ENCODE measurements at regions not wholly inside any gene's neighbourhood (a gene's known extent, or its start where the extent isn't known, plus 50 kb on each side); places are given as distances from the start of the nearest gene placed in this dataset.
"Not testable (repeated sequence)": the region's sequence is repeated elsewhere in the genome, so short reads cannot be mapped to it uniquely, and the experiment has no call there.

GRCh38 chr2:225236769-225237323 is 162.7 kb upstream of the NYAP2 start:
- no peak for FAIRE-seq

GRCh38 chr2:225233234-225233633 is 166.3 kb upstream of the NYAP2 start:
- no peak for FAIRE-seq

GRCh38 chr2:225231900-225232299 is 167.6 kb upstream of the NYAP2 start:
- no peak for FAIRE-seq

- FAIRE-seq, result not testable (repeated sequence)
Measured at GRCh38 chr2:225229346-225229745, 170.2 kb upstream of the NYAP2 start.

DNA sequence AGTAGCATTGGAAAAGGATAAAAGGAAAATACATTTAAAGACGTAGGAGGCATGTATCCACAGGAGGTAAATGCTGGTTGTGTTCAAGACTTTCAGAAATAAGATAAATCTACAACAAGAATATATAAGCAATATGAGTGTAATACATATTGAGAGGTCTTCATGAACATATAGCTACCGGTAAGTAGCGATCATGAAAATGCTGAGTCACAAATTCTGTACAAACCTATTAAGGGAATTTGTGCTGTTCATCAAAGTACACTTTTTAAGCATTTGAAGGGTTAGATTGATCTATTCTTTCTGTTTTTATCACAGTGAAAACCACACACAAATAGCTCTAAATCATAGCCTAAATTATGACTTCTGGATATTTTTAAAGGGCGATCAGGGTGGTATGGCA is 173.1 kb upstream of the NYAP2 start:
- no peak for FAIRE-seq

- no peak for FAIRE-seq
Measured at GRCh38 chr2:225223301-225223700, 176.2 kb upstream of the NYAP2 start.

GRCh38 chr2:225207471-225207870 is 165.2 kb upstream of the DOCK10 start:
- no peak for FAIRE-seq

- FAIRE-seq, result no peak
Measured at GRCh38 chr2:225207043-225207442, 164.8 kb upstream of the DOCK10 start.

DNA sequence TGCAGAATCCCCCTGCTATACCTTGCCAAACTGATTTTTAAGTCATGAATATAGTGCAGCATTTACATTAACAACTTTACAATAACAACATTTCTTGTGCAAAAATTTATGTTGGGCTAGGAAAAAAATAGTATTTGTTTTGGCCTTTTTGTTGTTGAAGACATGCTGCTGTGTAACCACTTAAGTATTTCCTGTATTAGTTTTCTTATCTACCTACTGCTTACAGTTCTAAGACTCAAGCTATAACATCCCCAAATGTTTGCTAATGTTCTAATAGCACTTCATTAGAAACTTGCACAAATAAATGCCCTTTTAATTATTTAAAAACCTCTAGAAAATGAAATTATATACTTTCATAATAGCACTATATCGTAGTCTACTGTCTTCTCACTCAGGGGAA is 154.3 kb upstream of the DOCK10 start:
- no peak for FAIRE-seq

DNA sequence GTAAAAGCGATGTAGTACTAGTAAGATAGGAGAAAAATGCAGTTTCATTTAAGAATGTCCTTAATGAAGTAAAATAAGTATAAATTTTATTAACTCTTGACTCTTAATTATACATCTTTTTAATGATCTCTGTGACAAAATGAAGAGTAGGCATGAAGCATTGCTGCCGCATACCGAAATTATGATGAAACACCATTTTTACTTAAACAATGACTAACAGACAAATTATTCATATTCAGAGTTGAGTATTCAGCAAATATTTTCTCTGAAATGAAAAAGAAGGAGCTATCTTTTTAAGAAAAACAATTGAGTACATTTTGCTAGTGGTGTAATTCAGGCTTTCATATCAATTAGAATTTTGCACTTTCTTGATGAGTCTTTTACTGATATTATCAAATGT is 150.6 kb upstream of the DOCK10 start:
- no peak for FAIRE-seq

DNA sequence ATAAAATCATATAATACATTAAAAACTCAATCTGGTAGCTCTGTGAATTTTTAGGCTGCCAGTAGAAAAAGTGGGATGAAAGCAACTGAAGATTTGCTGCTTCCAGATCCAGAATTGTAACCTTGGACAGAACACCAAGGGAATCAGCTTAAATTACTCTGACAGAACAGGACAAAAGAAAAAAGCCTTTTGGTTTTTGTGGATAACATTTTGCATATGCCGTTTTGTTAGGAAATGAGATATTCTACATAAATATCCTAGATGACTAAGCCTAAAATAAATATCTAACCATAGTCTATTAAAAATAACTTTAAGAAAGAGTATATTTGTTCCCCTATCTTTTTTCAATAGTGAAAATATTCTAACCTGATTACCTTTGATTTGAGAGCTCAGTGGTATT is 148.7 kb upstream of the DOCK10 start:
- no peak for FAIRE-seq

- FAIRE-seq, result no peak
Measured at GRCh38 chr2:225184948-225185347, 142.7 kb upstream of the DOCK10 start.

- FAIRE-seq, result no peak
Measured at GRCh38 chr2:225182126-225182525, 139.9 kb upstream of the DOCK10 start.

GRCh38 chr2:225177098-225177497 is 134.8 kb upstream of the DOCK10 start:
- no peak for FAIRE-seq

DNA sequence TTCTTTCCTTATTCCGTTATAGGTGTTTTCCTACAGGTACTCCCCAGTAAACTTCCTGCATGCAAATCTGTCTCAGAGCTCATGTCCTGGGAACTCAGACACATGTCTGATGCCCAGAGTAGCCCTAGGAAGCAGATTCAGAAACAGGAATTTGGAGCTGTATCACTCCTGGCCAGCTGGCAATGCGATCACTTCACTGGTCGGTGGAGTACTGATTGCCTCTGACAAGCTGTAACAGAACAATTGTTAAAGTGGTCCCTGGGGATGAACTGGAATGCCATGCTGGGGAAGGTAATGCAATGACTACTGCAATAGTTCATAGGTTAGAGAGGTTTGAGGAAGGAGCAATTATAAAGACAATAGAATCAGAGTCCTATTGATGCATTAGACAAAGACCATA is 131.6 kb upstream of the DOCK10 start:
- no peak for FAIRE-seq

DNA sequence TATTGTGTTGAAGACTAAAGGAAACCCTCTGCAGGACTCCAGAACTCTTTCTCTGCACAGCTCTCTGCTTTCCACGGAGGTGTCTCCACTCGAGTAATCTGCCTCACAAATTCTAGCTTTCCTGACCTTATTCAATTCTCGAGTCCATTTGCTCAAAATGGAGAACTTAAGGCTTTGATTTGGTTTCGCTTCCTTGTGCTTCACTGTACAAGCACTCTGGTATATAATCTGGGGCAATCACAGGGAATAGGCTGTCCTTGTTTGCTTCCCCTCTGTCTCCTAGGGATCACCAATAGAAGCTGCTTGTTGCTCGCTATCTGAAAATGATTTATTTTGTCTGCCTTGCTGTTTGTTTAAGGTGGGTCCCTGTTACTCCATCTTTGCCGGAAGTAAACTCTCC is 129.1 kb upstream of the DOCK10 start:
- no peak for FAIRE-seq

- FAIRE-seq, result no peak
Measured at GRCh38 chr2:225170162-225170561, 127.9 kb upstream of the DOCK10 start.

DNA sequence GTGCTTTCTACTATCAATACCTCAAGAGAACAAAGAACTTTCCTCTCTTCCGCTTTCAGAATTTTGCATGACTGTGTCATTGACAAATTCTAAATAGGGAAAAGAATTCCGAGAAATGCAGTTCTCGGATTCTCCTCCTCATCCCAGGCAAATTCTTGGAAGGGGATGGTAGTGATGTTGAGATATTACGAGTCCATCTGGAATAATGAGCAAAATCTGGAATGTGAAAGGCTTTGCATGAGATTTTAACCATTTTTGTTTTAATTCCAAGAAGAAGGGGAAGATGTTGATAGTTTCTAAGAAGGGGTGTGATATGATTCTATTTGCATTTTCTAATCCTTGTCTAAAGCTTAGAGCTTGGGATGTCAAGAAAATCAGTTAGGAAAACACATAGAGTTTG is 127.1 kb upstream of the DOCK10 start:
- FAIRE-seq, result no peak

DNA sequence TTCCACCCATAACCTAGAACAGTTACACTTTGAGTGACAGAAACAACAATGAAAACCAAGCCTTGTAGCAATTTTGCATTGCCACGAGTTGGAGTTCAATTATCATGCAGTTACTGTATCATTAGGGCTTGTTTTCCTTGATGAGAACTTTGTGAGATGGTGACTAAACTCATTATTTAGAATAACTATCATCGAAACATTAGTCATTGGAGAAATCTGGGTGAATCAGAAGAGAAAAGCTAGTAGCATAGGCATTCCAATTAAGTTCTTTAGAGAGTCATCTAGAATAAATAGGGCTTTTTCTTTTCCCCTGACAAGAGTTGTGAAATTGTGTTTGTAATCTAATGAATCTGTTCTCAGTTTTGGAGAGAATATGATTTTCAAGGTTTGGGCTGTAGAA is 122.8 kb upstream of the DOCK10 start:
- FAIRE-seq, result no peak

DNA sequence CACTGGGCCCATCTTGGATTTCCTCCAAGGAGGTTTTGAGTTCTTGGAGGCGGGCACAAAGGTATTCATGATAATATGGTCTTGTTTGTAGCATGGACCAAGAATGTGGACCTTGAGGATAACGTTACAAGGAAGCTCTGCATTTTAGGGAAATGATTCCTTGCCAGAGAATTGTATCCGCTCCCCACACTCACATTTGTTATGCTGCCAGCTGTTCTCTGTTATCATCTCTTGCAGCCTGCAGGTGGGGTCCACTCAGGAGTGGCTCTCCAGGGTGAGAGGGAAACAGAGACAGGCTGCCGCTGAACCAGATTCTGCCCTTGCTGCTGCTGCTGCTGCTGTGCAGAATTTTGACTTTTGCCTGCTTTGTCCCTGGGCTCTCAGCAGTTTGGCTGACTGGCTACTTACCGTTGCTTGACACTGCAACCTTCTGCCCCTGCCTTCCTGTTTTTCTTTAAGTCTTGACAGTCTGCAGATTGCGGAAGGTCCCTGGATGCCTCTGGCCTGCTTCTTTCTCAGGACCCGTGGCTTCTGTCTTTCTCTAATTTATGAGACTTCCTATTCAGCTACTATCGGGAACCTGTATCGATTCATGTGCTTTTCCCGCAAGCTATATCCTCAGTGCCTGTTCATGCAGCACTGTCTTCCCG is 122.3 kb upstream of the DOCK10 start:
- no peak for FAIRE-seq

DNA sequence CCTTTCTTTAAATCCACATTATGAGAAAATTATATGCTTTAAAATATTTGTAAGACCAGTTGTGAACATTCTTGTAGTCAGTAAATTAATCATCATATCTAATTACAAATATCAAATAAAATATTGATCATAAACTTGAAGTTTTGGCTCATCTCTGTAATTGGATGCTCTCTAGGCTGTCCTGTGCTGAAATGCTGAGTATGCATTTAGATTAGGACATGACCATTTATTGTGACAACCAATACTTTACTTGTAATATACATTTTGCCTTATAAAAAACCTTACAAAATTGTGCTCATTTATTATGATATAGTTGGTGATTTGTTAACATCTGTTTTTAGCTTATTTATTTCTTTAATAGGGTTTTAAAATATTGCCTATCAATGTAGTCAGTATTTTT is 116.1 kb upstream of the DOCK10 start:
- peak; percentile 70 for FAIRE-seq

DNA sequence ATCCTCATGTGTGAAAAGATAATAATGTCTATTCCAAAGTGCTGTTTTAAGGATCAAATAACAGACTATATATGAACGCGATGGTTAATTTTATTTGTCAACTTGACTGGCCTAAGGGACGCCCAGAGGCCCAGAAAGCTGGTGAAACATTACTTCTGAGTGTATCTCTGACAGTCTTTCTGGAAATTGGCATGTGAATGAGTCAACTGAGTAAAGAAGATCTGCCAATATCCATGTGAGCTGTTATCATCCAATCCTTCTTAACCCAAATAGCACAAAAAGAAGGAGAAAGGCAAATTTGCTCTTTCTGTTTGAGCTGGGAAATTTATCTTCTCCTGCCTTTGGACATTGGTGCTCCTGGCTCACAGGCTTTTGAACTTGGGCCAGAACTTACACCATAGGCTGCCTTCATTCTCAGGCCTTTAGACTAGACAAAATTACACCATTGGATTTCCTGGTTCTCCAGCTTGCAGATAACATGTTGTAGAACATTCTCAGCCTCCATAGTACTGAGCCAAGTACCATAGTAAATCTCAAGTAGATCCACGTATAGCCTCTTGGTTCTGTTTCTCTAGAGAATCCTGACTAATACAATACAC is 114.7 kb upstream of the DOCK10 start:
- no peak for FAIRE-seq

DNA sequence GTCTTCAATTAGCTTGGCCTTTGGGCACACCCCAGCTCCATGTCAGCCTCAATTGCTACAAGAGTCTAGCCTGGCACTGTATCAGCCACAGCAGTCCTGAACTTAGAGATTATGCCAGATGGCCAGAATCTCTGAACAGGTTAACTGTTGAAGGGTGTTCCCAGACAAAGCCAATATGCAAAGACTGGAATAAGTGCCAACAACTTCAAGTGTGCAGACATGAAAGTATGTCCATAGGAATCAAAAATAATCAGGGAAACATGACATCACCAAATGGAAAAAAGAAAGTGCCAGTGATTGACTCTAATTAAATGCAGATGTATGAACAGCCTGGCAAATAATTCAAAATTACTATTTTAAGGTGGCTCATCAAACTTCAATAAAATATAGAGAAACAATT is 98.5 kb upstream of the DOCK10 start:
- no peak for FAIRE-seq

- no peak for FAIRE-seq
Measured at GRCh38 chr2:225137971-225138370, 95.7 kb upstream of the DOCK10 start.

- no peak for FAIRE-seq
Measured at GRCh38 chr2:225136552-225136951, 94.3 kb upstream of the DOCK10 start.
